NCI-H2029 (cell line): ENCODE measurements at regions not wholly inside any gene's neighbourhood (a gene's known extent, or its start where the extent isn't known, plus 50 kb on each side); places are given as distances from the start of the nearest gene placed in this dataset.
"Not testable (repeated sequence)": the region's sequence is repeated elsewhere in the genome, so short reads cannot be mapped to it uniquely, and the experiment has no call there.

Experiments
- DNase-seq: peaks from one replicate; lab custom pipeline; 2025; lab: John Stamatoyannopoulos, UW

DNA sequence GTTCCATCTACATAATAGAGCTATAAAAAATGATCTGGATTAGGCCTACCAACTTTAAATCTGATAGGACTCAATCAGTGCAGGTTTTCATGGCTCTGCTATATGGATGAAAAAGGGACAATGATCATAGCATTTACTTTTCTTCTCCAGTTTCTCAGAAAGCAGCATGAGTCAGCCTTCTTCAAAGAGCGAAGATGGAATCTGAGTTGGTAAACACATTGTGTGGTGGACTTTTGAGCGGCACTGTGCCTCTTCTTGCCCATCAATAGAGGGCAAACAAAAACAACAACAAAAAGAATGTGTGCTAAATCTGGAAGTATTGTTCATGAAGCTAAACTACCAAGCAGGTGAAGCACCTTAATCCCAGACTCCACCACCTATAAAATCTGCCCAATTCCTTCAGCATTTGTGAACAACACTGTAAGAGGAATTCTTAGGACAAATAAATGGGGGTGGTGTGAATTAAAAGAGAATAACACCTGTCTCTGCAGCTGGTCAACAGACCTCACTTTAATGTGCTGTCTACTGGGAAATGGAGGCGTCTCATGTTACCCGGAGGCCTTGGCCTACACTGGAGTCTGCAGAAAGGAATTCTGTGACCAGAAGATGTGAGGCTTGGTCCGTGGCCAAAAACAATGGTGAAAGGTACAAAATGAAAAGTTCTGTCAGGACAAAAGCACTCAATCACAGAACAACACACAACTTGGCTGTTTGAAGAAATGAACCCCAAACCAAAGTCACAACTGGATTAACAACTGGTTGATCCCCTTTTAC is 609.0 kb downstream of the IRS1 start:
- DNase-seq, result no peak

DNA sequence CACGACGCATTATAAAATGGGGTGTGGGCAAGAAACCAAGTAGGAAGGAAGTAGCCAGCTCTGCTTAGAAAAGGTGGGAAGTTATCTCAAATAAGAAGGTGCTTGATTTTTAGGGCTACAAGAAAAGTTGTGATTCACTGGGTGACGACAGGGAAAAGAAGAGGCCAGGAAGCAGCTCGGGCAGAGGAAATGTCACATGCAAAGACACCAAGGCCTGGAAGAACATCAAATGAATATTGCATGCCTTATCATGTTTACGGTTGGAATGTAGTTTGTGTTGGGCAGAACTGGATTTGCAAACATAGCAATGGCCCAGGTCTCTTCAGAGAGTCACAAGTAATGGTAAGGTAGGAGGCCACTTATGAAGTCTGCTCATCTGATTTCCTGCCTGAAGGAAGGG is 610.6 kb downstream of the IRS1 start:
- DNase-seq, result no peak

DNA sequence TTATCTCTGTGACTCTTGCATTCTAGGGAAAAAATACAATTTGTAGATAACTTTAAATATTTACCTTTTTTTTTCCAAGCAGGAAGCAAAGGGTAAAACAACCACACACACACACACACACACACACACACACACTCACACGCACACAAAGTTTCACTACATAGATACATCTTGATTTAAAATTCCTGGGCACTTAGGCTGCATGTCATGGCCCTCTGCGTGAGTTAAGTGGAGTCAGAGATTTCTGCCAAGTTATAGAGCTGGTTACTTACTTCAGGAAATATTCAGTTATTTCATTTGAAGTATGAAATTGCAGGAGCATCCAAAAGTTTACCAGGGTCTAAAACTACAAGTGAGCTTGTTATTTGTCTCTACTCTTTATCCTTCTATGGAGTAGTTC is 612.0 kb downstream of the IRS1 start:
- DNase-seq, result no peak

DNA sequence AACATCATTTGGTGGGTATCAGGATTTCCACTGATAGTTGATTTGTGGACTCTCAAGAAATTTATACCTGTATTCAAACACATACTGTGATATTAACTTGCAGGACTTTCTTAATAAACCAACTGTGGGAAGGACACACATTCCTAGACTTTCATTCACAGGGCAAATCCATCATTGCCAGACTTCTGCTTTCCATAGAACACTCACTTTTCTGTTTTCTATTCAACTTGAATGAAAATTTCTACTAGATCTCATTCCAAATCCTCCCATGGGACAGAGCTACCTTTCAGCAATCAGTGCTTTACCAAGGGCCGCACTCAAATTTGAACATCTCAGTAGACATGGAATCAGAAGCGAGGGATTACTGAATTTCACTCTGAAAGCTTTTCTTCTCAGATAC is 612.5 kb downstream of the IRS1 start:
- DNase-seq, result no peak

DNA sequence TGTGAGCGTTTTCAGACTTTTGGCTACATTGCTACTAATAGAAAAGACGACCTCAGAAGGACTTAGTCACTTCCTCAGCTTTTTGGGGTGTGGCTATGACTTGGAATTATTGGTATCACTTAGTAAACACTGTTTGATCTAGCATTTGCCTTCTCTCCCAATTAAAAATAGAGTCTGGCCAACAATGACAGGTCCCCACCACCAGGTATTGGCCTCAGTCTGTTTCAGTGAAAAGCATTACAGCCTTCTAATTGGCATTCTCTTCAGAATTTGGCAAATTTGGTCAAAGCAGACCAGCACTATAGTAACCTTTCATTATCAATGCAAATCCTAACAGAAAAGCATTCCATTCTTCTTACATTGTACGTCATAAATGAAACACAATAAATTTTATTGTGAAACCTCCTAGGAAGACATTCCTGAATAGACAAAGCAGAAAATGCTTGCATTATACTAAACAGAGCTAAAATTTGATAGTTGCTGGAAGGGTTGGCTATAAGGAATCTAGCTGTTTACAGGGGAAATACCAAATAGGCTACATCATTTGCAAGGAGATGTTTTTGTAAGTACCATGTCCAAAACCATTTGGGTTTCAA is 613.9 kb downstream of the IRS1 start:
- DNase-seq, result no peak

DNA sequence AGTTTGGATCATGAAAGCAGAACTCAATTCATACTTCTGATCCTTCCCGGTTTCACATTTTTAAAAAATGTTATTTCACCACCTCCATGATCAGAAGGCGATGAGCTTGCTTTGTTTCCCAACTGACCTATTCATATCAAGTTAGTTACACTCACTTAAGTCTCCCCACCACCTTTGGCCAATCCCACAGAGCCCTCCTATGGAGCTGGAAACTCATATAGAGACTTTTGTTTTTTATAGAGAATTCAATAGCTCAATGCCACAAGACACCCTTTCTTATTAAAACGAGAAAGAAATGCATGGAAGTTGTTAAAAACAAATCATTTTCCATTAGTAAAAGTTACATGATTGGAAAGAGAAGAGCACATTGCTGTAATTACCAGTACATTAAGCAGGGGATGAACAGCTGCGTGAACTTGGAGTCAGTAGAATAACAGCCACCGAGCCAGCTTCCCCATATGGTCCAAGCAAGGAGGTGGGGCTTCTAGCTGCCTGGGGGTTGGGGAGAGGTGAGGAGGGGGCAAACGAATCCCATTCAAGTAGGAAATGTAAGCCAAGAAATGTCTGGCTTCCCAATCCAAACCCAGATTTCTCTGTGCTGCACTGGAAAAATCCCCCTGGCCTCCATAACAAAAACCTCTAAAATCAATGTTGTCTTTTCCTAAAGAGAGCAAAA is 614.5 kb downstream of the IRS1 start:
- no peak for DNase-seq

DNA sequence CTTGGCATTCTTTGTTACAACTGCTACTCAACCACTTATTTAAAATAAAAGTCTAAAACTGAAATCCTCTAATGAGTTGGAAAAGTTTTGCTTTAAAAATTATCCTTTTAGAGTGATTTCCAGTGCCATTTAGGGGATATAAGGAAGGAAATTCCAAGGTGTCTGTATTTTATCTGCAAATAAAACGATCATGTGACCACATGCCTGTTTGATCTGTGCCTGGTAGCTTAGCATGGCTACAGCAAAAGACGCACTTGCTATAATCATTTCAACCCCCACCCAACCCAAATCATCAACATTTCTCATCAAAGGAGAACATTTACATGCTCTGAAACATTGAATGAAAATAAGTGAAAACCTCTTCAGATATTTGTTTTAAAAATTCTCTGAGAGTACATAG is 615.1 kb downstream of the IRS1 start:
- no peak for DNase-seq

DNA sequence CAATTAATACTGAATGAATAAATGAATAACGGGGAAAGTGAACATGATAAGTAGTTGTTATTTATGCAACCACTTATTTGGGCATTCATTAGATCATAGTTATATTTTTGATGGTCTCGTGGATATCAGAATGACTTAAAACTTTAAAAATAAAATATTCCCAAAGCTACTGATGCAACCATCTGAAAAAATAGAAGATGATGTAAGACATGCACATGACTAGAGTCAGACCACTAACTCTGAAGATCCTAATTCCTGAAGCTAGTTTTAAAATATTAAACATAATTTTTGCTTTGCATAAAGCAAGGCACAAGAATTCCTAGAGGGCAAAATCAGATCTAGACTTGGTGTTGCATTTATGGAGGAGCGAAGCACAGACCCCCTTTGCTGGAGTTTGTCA is 616.1 kb downstream of the IRS1 start:
- DNase-seq, result no peak

DNA sequence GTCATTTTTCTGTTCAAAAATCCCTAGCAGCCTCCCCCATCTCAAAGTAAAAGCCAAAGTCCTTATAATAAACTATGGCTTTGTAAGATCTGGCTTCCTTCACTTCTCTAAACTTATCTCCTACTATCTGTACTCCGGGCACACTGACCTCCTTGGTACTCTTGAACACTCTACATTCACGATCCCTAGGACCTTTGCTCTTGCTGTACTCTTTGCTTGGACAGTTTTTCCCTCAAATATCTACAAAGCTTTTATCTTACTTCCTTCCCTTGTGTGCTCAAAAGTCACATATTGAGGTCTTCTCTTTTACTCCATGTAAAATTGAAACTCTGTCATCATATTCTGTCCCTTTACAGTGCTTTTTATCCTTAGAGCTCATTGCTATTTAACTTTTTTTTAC is 616.6 kb downstream of the IRS1 start:
- DNase-seq, result no peak

DNA sequence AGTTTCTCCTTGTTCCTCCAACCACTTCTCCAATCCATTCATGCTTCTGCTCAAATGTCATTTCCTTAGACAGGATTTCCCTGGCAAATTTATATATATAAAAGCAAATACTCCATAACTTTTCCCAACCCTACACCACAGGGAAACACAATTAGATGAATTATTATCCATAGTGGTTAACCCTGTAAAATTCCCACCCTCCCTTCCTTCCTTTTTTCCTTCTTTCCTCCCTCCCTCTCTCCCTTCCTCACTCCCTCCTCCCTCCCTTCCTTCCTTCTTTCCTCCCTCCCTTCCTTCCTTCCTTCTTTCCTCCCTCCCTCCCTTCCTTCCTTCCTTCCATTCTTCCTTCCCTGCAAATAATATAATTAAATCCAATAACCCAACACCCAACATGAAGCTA is 617.7 kb downstream of the IRS1 start:
- DNase-seq, result no peak

DNA sequence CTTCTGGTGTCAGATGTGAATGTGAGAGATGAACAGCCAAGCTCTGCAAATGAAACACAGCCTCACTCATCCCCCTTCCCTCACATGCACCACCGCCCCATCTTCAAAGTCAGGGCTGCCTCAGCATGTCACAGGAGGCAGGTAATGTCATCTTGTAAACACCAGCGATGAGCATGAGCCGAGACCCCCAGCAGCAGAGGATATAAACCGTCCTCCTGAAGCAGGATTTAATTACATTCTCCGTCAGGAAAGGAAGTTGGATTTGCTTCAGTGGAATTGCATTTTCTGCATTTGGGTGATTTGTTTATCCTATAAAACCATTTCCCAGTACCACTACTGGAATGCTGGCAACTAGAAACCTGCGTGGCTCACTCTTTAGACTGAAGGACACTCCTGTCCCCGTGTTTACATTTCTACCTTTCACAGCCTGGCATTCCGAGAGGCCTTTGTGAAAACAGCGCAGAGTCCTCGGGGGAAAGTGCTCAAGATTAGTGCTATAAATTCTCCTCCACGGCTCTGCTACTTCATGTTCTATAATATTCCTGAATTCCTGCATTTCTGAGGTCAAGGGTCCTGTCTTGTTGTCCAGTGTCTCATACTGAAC is 619.2 kb downstream of the IRS1 start:
- no peak for DNase-seq

DNA sequence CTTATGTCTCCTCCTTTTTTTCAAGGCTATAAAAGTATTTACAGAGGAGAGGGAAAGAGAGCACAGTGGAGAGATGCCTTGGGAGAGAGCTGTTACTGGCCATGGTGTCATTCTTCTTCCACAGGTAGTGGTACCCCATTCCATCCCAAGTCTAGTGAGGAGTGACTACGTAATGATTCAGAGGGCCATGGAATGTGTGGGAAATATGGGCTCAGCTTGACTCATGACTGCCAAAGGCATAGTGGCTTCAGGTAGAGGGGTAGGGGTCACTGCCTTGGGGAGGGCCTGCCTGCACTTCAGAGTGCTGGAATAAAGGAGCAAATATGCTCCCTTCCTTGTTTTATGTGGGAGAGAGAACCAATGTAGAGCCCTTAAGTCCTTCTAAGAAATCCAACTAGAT is 620.6 kb downstream of the IRS1 start:
- DNase-seq, result no peak

DNA sequence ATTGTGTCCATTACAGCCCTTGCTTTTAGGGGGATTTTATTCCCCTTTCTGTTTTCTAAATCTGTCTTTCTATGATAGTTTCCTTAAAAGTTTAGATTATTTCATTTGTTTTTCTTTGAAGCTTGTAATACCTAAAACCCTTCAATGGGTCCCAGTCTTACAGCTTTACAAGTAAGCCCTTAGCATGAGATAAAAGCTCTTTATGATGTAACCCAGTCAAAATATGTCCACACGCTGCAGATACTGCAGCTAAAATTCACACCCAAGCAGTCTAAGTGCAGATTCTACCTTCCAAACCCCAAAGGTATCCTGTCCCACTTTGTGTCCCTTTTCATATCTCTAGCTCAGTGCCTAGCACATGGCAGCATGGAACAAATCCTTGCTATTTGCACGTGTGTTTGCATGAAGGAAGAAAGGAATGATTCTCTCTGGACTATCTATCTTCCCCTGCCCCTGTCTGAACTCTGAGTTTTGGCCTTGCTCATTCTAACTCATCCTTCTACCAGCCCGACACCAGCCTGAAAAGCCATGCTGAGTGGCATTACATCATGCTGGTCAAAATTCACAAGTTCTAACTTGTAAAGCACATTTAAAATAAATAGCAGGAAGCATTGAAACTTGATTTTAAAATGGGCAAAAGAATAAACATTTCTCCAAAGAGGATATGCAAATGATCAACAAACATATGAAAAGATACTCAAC is 623.2 kb downstream of the IRS1 start:
- no peak for DNase-seq

DNA sequence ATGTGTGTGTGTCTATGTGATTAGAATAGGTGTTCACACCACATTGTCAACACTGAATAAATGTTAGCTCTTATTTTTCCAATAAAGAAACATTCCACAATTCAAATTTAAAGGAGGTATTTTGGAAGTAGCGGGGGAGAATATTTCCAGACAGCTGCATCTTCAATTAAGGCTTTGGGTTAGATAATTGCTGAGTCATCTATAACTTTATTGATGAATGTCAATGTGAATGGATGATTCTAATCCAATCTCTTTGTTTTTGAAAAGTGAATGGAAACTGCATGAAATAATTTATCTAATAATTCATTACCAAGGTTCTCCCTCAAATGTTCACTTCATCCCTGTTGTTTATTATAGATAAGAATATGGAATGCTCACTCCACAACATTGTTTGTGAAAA is 625.2 kb downstream of the IRS1 start:
- no peak for DNase-seq

DNA sequence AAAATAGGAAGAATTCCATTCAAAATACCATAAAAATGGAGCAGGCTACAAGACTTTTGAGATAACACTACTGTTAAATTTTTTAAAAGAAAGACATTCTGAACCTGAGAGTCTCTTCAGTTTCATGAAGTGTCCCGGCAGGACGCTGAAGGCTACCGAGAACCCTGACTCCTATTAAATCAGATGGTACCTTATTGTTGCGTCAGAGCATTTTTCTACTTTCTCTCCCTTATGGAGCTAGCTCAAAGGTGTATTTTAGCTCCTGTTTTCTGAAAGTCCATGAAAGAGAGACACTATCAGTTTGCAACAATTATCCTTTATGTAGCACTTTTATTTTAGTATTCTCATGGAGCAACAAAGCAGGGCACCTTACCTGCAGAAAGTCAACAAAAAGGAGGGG is 626.7 kb downstream of the IRS1 start:
- DNase-seq, result no peak

DNA sequence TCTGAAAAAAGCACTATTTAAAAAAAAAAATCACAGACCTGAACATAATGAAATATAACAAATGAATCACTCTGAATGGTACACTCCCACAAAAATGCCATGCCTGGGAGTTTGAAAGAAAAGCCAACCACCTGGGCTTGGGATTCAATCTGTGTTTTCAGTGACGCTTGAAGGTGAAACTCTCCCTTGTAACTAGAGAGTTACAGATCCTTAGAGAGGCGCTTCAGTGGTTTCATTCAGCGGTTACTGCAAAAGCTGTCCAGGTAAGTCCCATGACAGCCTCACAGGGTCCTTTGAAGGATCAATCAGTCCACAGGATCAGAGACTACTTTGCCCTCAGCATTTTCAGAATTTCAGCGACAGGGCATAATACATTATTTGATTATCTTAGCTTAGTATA is 627.3 kb downstream of the IRS1 start:
- no peak for DNase-seq

DNA sequence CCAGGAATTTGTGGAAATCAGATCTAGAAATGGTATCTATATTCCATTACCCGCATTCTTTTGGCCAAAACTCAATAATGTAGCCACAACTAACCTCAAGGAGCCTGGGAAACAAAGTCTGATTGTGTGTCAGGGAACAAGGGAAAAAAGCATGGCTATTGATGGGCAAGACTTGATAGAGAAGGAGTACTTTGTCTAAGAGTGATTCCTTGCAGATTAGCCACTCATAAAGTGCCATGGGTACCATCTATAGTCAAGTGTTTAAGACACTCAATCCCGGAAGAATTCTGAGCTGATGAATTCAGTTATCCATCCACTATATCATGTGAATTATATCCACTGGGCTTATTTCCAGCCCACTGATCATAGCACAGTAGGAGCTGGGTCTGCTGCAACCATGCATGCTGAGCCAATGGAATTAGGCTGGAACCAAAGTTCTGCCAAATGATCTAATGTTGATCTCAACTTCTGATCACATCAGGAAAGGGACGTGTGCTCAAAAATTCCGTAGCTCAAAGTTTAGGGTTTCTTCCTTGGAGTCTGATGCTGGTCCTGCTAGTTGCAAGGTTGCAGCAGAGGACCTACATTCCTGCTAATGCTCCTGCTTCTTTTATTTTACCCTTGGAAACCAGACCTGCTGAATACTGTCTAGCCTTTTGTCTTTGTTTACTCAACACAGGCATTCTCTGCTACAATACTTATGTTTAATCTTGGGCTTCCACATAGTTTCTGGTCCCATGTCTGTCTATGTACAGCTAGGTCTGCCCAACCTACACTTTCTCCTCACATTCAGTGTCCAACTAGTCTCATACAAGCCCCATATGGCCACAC is 629.7 kb downstream of the IRS1 start:
- no peak for DNase-seq

DNA sequence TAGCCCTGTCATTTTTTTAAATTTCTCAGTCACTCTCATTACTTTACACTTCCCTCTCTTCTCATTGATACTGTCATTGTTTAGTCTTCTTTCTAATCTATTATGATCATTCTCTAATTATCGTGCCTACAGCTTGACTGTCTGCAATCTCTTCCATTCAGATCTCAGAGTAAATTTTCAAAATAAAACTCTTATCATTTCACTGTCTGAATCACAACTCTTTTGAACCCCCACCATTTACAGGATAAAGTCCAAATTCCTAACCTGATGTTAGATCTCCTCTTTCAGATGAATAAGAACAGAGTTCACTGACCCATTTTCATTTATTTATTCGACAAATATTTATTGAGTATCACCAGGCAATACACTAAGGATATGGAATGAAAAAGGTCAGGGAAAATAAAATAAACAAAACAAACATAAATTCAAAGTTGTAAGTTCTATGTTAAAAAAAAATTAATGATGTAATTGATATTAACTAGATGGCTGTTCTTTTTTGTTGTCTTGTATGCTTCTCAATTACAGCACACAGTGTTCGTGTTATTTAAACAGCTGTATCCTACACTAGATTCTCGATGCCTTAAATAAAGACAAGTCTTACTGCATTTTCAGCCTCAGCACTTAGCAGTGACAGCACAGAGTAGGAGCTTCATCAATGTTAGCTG is 631.0 kb downstream of the IRS1 start:
- no peak for DNase-seq

DNA sequence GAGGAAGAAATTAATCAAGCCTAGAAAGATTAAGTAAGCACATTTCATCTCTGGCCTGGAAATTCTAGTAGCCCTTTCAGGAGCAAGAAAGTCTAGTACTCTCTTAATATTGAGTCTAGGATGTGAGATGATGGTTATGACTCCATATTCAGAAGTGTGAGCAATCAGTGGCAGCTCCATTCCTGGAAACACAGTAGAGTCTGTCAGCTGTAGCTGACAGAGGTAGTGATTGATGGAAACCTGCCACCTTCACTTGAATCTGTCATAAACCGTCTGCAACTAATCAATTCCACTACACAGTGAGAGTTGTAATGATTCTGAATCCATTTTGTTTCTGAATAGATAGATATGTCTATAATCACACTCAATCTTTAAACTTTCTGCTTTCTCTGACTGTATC is 635.1 kb downstream of the IRS1 start:
- no peak for DNase-seq

DNA sequence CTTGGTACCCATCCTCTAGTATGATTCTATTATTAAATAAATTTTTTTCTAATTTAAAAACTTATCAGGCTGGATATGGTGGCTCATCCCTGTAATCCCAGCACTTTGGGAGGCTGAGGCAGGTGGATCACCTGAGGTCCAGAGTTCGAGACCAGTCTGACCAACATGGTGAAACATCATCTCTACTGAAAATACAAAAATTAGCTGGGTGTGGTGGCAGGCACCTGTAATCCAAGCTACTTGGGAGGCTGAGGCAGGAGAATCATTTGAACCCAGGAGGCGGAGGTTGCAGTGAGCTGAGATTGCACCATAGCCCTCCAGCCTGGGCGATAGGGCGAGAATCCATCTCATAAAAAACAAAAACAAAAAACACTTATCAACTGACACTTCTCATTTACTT is 639.0 kb downstream of the IRS1 start:
- not testable (repeated sequence) for DNase-seq

DNA sequence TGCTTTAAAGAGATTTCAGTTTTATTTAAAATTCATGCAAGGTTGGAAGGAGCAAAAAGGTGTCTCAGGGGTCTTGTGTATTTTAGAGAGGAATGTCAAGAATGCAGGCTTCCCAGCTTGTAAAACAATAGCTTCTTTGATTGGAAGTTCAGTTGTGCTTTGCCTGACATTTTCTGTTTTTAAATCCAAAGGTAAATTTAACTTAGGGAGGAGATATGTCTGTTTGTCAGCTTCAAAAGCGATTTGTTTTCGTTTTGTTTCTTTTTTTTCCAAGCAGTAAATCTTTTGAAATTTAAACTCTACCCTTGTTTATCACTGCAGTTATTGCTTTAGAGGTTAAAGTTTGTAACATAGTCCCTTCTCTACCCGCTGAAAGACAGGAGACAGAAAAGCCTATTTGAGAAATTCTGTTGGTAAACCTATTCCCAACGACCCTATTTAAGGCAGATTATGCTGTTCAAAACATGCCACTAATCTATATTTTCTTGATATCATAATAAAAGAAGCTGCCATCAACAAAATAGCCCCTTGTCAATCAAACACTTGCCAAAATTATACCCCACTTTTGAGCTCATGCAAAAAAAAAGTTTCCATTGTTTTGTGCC is 639.6 kb downstream of the IRS1 start:
- DNase-seq, result no peak
